H9 (cell line): ENCODE measurements at regions not wholly inside any gene's neighbourhood (a gene's known extent, or its start where the extent isn't known, plus 50 kb on each side); places are given as distances from the start of the nearest gene placed in this dataset.

ENCODE experiments used
- DNase-seq: peaks from one replicate; pipeline ENCODE4 v3.0.0-alpha.2; 2017
- H2AFZ ChIP-seq: one replicate; pipeline ENCODE4 v1.6.1; 2013; ENCODE audit warnings: mild to moderate bottlenecking, low read length, control low read depth, moderate library complexity
- H2AK5ac ChIP-seq: 2 replicates; pipeline ENCODE4 v1.6.1; 2013; ENCODE audit warnings: low read length, control low read depth, mixed read lengths; ENCODE audit not compliant: insufficient read length
- H2BK120ac ChIP-seq: one replicate; pipeline ENCODE4 v1.6.1; 2013; ENCODE audit warnings: low read depth, mild to moderate bottlenecking, low read length, control low read depth, inconsistent platforms; ENCODE audit not compliant: poor library complexity, severe bottlenecking
- H2BK12ac ChIP-seq: 2 replicates; pipeline ENCODE4 v1.6.1; 2013; ENCODE audit warnings: low read length, control low read depth, mixed read lengths, low read depth; ENCODE audit not compliant: insufficient read length
- H2BK15ac ChIP-seq: 2 replicates; pipeline ENCODE4 v1.6.1; 2013; ENCODE audit warnings: low read depth, low read length, control low read depth
- H2BK20ac ChIP-seq: one replicate; pipeline ENCODE4 v1.6.1; 2013; ENCODE audit warnings: low read depth, mild to moderate bottlenecking, low read length, control low read depth, inconsistent platforms; ENCODE audit not compliant: poor library complexity, severe bottlenecking
- H2BK5ac ChIP-seq: 2 replicates; pipeline ENCODE4 v1.6.1; 2013; ENCODE audit warnings: low read length, control low read depth, mixed read lengths; ENCODE audit not compliant: insufficient read length
- H3K14ac ChIP-seq: 2 replicates; pipeline ENCODE4 v1.6.1; 2013; ENCODE audit warnings: low read length, control low read depth; ENCODE audit not compliant: insufficient read depth
- H3K18ac ChIP-seq: 2 replicates; pipeline ENCODE4 v1.6.1; 2013; ENCODE audit warnings: low read depth, mild to moderate bottlenecking, mixed read lengths, low read length, control low read depth; ENCODE audit not compliant: insufficient read length
- H3K23ac ChIP-seq: 2 replicates; pipeline ENCODE4 v1.6.1; 2013; ENCODE audit warnings: low read length, control low read depth, mixed read lengths, low read depth; ENCODE audit not compliant: insufficient read length
- H3K23me2 ChIP-seq: 2 replicates; pipeline ENCODE4 v1.6.1; 2013; ENCODE audit warnings: low read depth, mild to moderate bottlenecking, mixed read lengths, low read length, control low read depth; ENCODE audit not compliant: insufficient read length, poor library complexity, severe bottlenecking
- H3K27ac ChIP-seq: 2 replicates; pipeline ENCODE4 v1.5.1; 2013; ENCODE audit warnings: low read length, control low read depth, mixed read lengths, low read depth; ENCODE audit not compliant: insufficient read length
- H3K27me3 ChIP-seq: 2 replicates; pipeline ENCODE4 v1.6.1; 2013; ENCODE audit warnings: low read length, control low read depth, inconsistent platforms; ENCODE audit not compliant: insufficient read depth
- H3K4ac ChIP-seq: 2 replicates; pipeline ENCODE4 v1.6.1; 2013; ENCODE audit warnings: low read depth, mild to moderate bottlenecking, control low read depth, inconsistent platforms, low read length, moderate library complexity
- H3K4me1 ChIP-seq: 2 replicates; pipeline ENCODE4 v1.6.1; 2013; ENCODE audit warnings: low read length, control low read depth, inconsistent platforms; ENCODE audit not compliant: insufficient read depth
- H3K4me2 ChIP-seq: 2 replicates; pipeline ENCODE4 v1.6.1; 2013; ENCODE audit warnings: low read length, control low read depth, mixed read lengths; ENCODE audit not compliant: insufficient read length, insufficient read depth
- H3K56ac ChIP-seq: 2 replicates; pipeline ENCODE4 v1.6.1; 2013; ENCODE audit warnings: low read depth, mild to moderate bottlenecking, mixed read lengths, low read length, control low read depth; ENCODE audit not compliant: insufficient read length
- H3K79me1 ChIP-seq: 2 replicates; pipeline ENCODE4 v1.6.1; 2013; ENCODE audit warnings: low read depth, mild to moderate bottlenecking, moderate library complexity, low read length, control low read depth, inconsistent platforms; ENCODE audit not compliant: insufficient read depth, poor library complexity, severe bottlenecking
- H3K79me2 ChIP-seq: 2 replicates; pipeline ENCODE4 v1.6.1; 2013; ENCODE audit warnings: low read length, control low read depth, inconsistent platforms; ENCODE audit not compliant: insufficient read depth
- H3K9ac ChIP-seq: 2 replicates; pipeline ENCODE4 v1.6.1; 2013; ENCODE audit warnings: low read length, control low read depth, mixed read lengths; ENCODE audit not compliant: insufficient read length; ENCODE audit errors: extremely low read depth
- H3K9me3 ChIP-seq: one replicate; pipeline ENCODE4 v1.6.1; 2013; ENCODE audit warnings: low read depth, low read length, inconsistent platforms; ENCODE audit not compliant: control insufficient read depth
- H3T11ph ChIP-seq: one replicate; pipeline ENCODE4 v1.6.1; 2013; ENCODE audit warnings: mild to moderate bottlenecking, low read length, control low read depth, inconsistent platforms
- H4K20me1 ChIP-seq: one replicate; pipeline ENCODE4 v1.6.1; 2013; ENCODE audit not compliant: control insufficient read depth, insufficient read length, insufficient read depth
- H4K5ac ChIP-seq: 2 replicates; pipeline ENCODE4 v1.6.1; 2013; ENCODE audit warnings: low read depth, mild to moderate bottlenecking, mixed read lengths, low read length, control low read depth; ENCODE audit not compliant: insufficient read length
- H4K8ac ChIP-seq: replicated peaks from 2 replicates; pipeline ENCODE4 v1.6.1; 2013; ENCODE audit warnings: low read length, control low read depth, mixed read lengths, low read depth; ENCODE audit not compliant: insufficient read length
- H4K91ac ChIP-seq: 2 replicates; pipeline ENCODE4 v1.6.1; 2013; ENCODE audit warnings: low read depth, mild to moderate bottlenecking, moderate library complexity, mixed read lengths, low read length, control low read depth; ENCODE audit not compliant: insufficient read length
- H3K27ac Mint-ChIP-seq, 3 experiments: 2 replicates in 2 of 3; 3 replicates in 1 of 3; pipeline ENCODE4 v1.8.0; 2020 to 2021; ENCODE audit warnings: mixed read lengths in 3 of 3, mild to moderate bottlenecking in 1 of 3, moderate library complexity in 1 of 3
- H3K27me3 Mint-ChIP-seq: 2 replicates; pipeline ENCODE4 v1.8.0; 2021; ENCODE audit warnings: low read depth, mild to moderate bottlenecking, moderate library complexity, mixed read lengths
- H3K36me3 Mint-ChIP-seq, 3 experiments: 2 replicates in 2 of 3; 3 replicates in 1 of 3; pipeline ENCODE4 v1.8.0; 2020 to 2021; ENCODE audit warnings: low read depth in 3 of 3, mixed read lengths in 3 of 3; ENCODE audit not compliant: insufficient read depth in 1 of 3
- H3K4me1 Mint-ChIP-seq, 2 experiments: 2 replicates each; pipeline ENCODE4 v1.8.0; 2020; ENCODE audit warnings: mixed read lengths in 2 of 2
- H3K4me3 Mint-ChIP-seq, 2 experiments: 2 replicates in 1 of 2; 3 replicates in 1 of 2; pipeline ENCODE4 v1.8.0; 2020 to 2021; ENCODE audit warnings: mild to moderate bottlenecking in 2 of 2, mixed read lengths in 2 of 2, moderate library complexity in 1 of 2
- H3K9me3 Mint-ChIP-seq, 2 experiments: 2 replicates in 1 of 2; 3 replicates in 1 of 2; pipeline ENCODE4 v1.8.0; 2020; ENCODE audit warnings: mild to moderate bottlenecking in 2 of 2, mixed read lengths in 2 of 2, moderate library complexity in 1 of 2
- WGBS: extraction: QIAGEN DNeasy Blood & Tissue Kit; methylation state at CpG from one replicate; pipeline ENCODE4 v1.1.7; 2013; ENCODE audit warnings: missing lambda C conversion rate, low lambda C conversion rate, mixed read lengths; ENCODE audit not compliant: insufficient read length; ENCODE audit errors: extremely low coverage; 5-methylcytosine and 5-hydroxymethylcytosine counted together
- TF ChIP-seq, protein P1 (sequence below): fragments of 200-600 bp; sonication (generic); conservative IDR thresholded peaks from 3 replicates; pipeline ENCODE4 v1.8.0; 2021; ENCODE audit warnings: antibody characterized with exemption, mild to moderate bottlenecking

DNA sequence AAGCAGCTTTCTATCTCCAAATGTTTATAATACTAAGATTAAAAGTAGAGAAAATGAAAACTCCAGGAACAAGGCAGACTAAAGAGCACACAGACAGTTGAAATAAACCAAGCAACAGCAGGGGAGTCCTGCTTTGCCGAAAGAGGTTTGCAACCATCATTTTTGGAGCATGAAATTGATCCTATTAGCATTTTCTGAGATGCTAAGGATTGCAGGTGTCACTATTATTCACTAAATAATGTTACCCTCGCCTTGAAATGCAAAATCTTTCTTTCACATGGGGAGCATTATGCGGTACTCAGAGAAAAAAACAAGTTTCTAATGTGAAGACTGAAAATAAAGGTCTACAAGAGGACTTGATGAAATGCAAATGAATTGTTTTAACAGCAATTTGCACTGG, 81.7 kb upstream of the DNAJC10 start:
- Histone ChIP-seq H3K27me3 (no peaks in the 10 kb centered on the region), H2BK15ac (no peak overlapping the region), H2BK12ac (no peak overlapping the region), H3K9ac (no peak overlapping the region), H2AK5ac (no peak overlapping the region), H3K56ac (no peak overlapping the region), H4K91ac (no peak overlapping the region), H2BK120ac (no peak overlapping the region), H3K4me2 (no peak overlapping the region), H4K8ac (no peak overlapping the region), H2BK5ac (no peak overlapping the region), H3T11ph (no peak overlapping the region), H3K18ac (no peak overlapping the region), H3K9me3 (no peaks in the 10 kb centered on the region), H3K14ac (no peak overlapping the region), H3K79me1 (no peaks in the 10 kb centered on the region), H3K27ac (no peak overlapping the region), H2AFZ (no peak overlapping the region), H3K23me2 (no peaks in the 10 kb centered on the region), H3K79me2 (no peaks in the 10 kb centered on the region), H3K4me1 (peaks cover 4% of the 10 kb centered on the region; the same call in 1 of the 2 replicates), H4K5ac (no peak overlapping the region), H4K20me1 (no peaks in the 10 kb centered on the region), H3K23ac (no peak overlapping the region), H2BK20ac (no peak overlapping the region), H3K4ac (no peak overlapping the region)
- H3K9me3 Mint-ChIP-seq: no peaks in the 10 kb centered on the region
- H3K36me3 Mint-ChIP-seq: no peaks in the 10 kb centered on the region
- DNase-seq: no peak
- no peak overlapping the region for H3K4me3 Mint-ChIP-seq
- no CpG with 5 or more reads among the region's 3 CpGs for WGBS
- TF ChIP-seq, protein P1, sequence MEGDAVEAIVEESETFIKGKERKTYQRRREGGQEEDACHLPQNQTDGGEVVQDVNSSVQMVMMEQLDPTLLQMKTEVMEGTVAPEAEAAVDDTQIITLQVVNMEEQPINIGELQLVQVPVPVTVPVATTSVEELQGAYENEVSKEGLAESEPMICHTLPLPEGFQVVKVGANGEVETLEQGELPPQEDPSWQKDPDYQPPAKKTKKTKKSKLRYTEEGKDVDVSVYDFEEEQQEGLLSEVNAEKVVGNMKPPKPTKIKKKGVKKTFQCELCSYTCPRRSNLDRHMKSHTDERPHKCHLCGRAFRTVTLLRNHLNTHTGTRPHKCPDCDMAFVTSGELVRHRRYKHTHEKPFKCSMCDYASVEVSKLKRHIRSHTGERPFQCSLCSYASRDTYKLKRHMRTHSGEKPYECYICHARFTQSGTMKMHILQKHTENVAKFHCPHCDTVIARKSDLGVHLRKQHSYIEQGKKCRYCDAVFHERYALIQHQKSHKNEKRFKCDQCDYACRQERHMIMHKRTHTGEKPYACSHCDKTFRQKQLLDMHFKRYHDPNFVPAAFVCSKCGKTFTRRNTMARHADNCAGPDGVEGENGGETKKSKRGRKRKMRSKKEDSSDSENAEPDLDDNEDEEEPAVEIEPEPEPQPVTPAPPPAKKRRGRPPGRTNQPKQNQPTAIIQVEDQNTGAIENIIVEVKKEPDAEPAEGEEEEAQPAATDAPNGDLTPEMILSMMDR: no peak
- peaks cover 29 to 54% of the 10 kb centered on the region in 2 experiments for H3K4me1 Mint-ChIP-seq
- H3K27ac Mint-ChIP-seq: no peak overlapping the region
- H3K27me3 Mint-ChIP-seq: no peaks in the 10 kb centered on the region
